Glutamatergic neuron (in vitro differentiated cells): ENCODE measurements at regions not wholly inside any gene's neighbourhood (a gene's known extent, or its start where the extent isn't known, plus 50 kb on each side); places are given as distances from the start of the nearest gene placed in this dataset.

ENCODE experiments used
- DNase-seq: peaks from one replicate; pipeline ENCODE4 v3.0.0; 2022
- H3K27ac Mint-ChIP-seq: one replicate; pipeline ENCODE4 v1.8.0; 2020; ENCODE audit warnings: mild to moderate bottlenecking, mixed read lengths, inconsistent platforms; ENCODE audit not compliant: unreplicated experiment
- H3K27me3 Mint-ChIP-seq: one replicate; pipeline ENCODE4 v1.8.0; 2020; ENCODE audit warnings: mild to moderate bottlenecking, moderate library complexity, mixed read lengths, inconsistent platforms; ENCODE audit not compliant: unreplicated experiment
- H3K36me3 Mint-ChIP-seq: one replicate; pipeline ENCODE4 v1.8.0; 2020; ENCODE audit warnings: mild to moderate bottlenecking, mixed read lengths, inconsistent platforms; ENCODE audit not compliant: unreplicated experiment
- H3K4me1 Mint-ChIP-seq: one replicate; pipeline ENCODE4 v1.8.0; 2020; ENCODE audit warnings: mild to moderate bottlenecking, low read depth, mixed read lengths, inconsistent platforms; ENCODE audit not compliant: unreplicated experiment
- H3K4me3 Mint-ChIP-seq: one replicate; pipeline ENCODE4 v1.8.0; 2020; ENCODE audit warnings: mild to moderate bottlenecking, mixed read lengths, inconsistent platforms; ENCODE audit not compliant: unreplicated experiment
- H3K9me3 Mint-ChIP-seq: one replicate; pipeline ENCODE4 v1.8.0; 2020; ENCODE audit warnings: mild to moderate bottlenecking, moderate library complexity, mixed read lengths, inconsistent platforms; ENCODE audit not compliant: unreplicated experiment
- CTCF ChIP-seq: fragments of 200-600 bp; sonication (generic); IDR thresholded peaks from one replicate; pipeline ENCODE4 v1.5.0; 2021; ENCODE audit not compliant: partially characterized antibody, unreplicated experiment

GRCh38 chr6:143589162-143589561, 77.6 kb upstream of the FUCA2 start:
- Mint-ChIP-seq H3K27me3 (no peaks in the 10 kb centered on the region), H3K36me3 (no peaks in the 10 kb centered on the region), H3K27ac (no peak overlapping the region), H3K4me1 (no peaks in the 10 kb centered on the region), H3K9me3 (peaks cover 1% of the 10 kb centered on the region), H3K4me3 (no peak overlapping the region)
- DNase-seq, result no peak
- no peak for TF ChIP-seq CTCF

DNA sequence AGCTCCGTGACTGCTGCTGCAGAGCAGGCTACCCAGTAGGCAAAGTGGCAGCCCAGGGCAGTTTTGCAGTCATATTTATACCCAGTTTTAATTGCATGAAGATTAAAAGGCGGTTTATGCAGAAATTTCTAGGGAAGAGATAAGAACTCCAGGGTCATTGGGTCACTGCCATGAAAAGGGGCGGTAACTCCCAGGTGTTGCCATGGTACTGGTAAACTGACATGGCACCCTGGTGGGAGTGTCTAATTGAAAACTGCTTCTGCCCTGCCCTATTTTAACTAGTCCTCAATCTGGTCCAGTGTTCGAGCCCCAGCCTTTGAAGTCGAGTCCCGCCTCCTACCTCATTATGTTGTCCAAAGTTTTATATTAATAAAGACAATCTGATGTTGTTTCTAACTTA, 75.0 kb upstream of the FUCA2 start:
- TF ChIP-seq CTCF, result no peak
- Mint-ChIP-seq H3K36me3 (no peaks in the 10 kb centered on the region), H3K27me3 (no peaks in the 10 kb centered on the region), H3K9me3 (no peaks in the 10 kb centered on the region), H3K4me1 (no peaks in the 10 kb centered on the region), H3K4me3 (no peak overlapping the region), H3K27ac (no peak overlapping the region)
- no peak for DNase-seq

DNA sequence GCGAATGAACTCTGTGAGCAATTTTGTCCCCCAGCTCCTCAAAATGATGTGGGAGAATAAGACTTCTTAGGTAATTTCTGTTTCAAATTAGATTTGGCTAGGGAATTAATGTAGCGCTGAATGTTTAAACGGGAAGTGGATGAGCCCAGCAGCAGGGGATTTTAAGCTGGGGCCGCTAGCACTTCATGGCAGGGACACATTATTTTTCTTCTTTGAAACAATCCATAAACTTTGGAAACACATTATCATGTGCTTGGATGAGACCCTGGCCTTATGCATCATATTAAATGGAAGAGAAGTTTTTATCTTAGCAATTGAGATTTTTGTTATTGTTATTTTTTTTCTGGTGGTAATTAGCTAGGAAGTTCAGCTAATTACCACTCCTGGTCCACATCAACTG, 74.2 kb upstream of the FUCA2 start:
- H3K36me3 Mint-ChIP-seq, result no peaks in the 10 kb centered on the region
- no peak overlapping the region for H3K27ac Mint-ChIP-seq
- no peak overlapping the region for H3K4me3 Mint-ChIP-seq
- no peak for TF ChIP-seq CTCF
- no peak for DNase-seq
- no peaks in the 10 kb centered on the region for H3K27me3 Mint-ChIP-seq
- H3K9me3 Mint-ChIP-seq, result no peaks in the 10 kb centered on the region
- H3K4me1 Mint-ChIP-seq, result no peaks in the 10 kb centered on the region

DNA sequence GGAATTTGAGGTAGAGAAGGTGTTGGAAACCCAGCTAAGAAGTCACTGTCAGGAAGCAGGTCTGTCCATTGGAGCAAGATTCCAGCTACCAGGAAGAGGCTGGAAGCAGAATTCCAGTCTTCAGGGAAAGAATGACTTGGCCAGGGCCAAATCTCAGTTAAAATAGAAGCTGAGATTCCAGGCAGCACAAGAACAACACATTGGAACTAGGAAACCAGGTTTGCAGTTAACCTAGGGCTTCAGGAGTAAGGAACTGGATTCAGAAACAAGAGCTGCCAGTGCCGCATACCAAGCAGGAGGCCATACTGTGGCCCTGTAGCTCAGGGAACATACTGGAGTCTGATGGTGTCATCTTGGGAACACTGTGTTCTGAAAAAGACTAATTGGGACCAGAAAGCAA, 73.7 kb upstream of the FUCA2 start:
- Mint-ChIP-seq H3K4me1 (no peaks in the 10 kb centered on the region), H3K9me3 (no peaks in the 10 kb centered on the region), H3K36me3 (no peaks in the 10 kb centered on the region), H3K27ac (no peak overlapping the region), H3K4me3 (no peak overlapping the region), H3K27me3 (no peaks in the 10 kb centered on the region)
- TF ChIP-seq CTCF, result no peak
- no peak for DNase-seq

DNA sequence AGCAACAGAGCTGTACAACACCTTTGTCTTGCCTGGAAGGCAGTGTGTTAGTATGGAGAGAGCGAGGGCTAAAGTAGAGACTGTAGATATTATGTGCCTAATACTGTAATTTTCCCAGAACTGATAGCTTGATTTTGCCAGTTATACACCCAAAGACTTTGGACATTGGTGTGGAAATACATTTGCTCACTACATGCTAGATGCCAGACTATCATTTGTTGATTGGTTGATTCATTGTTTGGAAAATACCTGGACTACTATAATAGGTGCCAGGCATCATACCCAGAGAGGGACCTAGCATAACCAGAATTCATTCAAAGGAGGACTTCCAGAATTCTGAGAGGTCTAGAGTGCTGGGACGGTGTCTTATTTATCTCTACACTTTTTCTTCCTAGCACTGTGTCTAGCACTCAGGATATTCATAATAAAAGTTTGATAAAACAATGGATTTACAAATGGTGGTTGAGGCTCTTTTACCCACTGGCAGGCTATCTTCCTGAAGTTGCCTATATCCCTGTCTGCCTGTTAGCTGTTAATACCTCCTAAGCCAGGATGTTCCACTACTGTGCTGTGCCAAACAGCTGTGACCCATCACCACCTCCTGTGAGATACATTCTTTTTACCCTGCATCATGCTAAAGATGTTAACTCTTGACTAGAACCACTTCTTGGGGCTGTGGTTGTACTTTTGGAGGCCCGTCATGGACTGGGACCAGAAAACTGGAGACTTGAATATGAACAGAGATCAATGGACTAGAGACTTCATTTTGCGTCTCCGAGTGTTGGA, 72.2 kb upstream of the FUCA2 start:
- no peaks in the 10 kb centered on the region for H3K4me1 Mint-ChIP-seq
- no peak overlapping the region for H3K4me3 Mint-ChIP-seq
- no peak overlapping the region for H3K27ac Mint-ChIP-seq
- H3K36me3 Mint-ChIP-seq, result no peaks in the 10 kb centered on the region
- no peak for TF ChIP-seq CTCF
- no peak for DNase-seq
- no peaks in the 10 kb centered on the region for H3K9me3 Mint-ChIP-seq
- no peaks in the 10 kb centered on the region for H3K27me3 Mint-ChIP-seq
